ENCODE measurements at regions not wholly inside any gene's neighbourhood (a gene's known extent, or its start where the extent isn't known, plus 50 kb on each side); places are given as distances from the start of the nearest gene placed in this dataset.

DNA sequence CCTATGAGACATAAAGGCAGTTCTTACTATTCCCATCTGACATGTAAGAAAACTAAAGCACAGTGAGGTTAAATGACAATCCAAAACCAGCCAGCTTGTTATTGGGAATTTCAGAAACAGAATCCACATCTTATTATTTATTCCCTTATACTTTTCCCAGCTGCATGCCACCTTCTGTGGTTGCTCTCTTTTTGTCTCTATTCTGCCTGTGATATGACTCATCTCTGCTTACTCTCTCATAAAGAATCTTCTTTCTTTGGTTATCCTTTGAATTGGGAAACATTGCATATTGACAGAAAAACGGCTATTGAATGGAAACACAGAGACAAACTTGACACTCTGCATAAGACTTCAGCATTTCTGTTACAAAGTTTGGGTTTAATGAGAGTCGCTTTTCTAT is 183.2 kb downstream of the TLR4 start:
- TF ChIP-seq, protein P1, sequence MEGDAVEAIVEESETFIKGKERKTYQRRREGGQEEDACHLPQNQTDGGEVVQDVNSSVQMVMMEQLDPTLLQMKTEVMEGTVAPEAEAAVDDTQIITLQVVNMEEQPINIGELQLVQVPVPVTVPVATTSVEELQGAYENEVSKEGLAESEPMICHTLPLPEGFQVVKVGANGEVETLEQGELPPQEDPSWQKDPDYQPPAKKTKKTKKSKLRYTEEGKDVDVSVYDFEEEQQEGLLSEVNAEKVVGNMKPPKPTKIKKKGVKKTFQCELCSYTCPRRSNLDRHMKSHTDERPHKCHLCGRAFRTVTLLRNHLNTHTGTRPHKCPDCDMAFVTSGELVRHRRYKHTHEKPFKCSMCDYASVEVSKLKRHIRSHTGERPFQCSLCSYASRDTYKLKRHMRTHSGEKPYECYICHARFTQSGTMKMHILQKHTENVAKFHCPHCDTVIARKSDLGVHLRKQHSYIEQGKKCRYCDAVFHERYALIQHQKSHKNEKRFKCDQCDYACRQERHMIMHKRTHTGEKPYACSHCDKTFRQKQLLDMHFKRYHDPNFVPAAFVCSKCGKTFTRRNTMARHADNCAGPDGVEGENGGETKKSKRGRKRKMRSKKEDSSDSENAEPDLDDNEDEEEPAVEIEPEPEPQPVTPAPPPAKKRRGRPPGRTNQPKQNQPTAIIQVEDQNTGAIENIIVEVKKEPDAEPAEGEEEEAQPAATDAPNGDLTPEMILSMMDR (IDR thresholded peaks at IDR 0.05; ENCODE audit: low read length), result no peak
- TF ChIP-seq EZH2 (IDR thresholded peaks at IDR 0.05; ENCODE audit: borderline replicate concordance, low read length), result no peak

Data from OCI-LY1 (cell line).